ENCODE measurements at regions not wholly inside any gene's neighbourhood (a gene's known extent, or its start where the extent isn't known, plus 50 kb on each side); places are given as distances from the start of the nearest gene placed in this dataset.

DNA sequence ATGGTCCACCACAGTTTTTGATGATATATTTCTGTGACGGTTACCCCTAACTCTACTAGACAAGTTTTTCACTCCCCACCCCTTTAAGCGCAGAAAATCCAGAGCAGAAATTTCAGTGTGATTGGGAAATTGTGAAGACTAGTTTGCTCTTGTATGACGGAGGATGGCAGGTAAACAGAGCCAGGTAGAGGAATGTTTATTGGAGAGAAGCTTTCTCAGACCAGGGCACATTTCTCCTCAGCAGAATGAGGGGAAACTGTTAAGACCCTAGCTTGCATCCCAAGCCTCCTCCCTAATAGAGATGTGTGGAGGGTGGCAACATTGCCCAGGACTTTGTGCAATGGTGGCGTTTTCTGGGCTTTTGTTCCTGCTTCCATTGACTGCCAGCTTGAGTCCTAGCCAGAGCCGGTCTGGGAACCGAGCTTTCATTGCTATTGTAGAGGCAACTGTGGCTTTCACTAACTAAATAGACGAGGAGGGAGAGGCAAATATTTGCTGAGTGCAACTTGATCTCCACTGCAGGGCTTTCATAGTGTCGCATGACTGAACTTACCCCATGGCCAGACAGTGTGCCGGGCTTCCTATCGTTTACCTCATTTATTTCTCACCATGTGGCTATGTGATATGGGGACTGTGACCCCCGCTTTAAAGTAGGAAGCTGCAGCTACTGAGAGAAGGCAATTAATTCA, 159.6 kb upstream of the MPHOSPH6 start:
- no TSS peak for BruUV-seq (replicated peaks)
- FAIRE-seq: no peak
- H3K9me1 ChIP-seq (replicated peaks; ENCODE audit: control insufficient read depth, extremely low read depth, insufficient read depth, low read length): no peaks in the 10 kb centered on the region

More for the DNA sequence above, 159.6 kb upstream of the MPHOSPH6 start:
- no peak for TF ChIP-seq FOS (IDR thresholded peaks at IDR 0.05; ENCODE audit: borderline replicate concordance, insufficient read depth, low read length)
- TF ChIP-seq EZH2 (IDR thresholded peaks at IDR 0.05; ENCODE audit: borderline replicate concordance, low read depth, low read length, severe bottlenecking): no peak
- TF ChIP-seq GATA2 (IDR thresholded peaks at IDR 0.05; ENCODE audit: insufficient read depth, insufficient read length, low read depth, low read length): no peak
- no peak for TF ChIP-seq MYC (IDR thresholded peaks at IDR 0.05; ENCODE audit: low read depth, low read length)
- TF ChIP-seq, protein P1, sequence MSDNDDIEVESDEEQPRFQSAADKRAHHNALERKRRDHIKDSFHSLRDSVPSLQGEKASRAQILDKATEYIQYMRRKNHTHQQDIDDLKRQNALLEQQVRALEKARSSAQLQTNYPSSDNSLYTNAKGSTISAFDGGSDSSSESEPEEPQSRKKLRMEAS (IDR thresholded peaks at IDR 0.05; ENCODE audit: insufficient read depth, insufficient read length): no peak
- TF ChIP-seq, protein P2, sequence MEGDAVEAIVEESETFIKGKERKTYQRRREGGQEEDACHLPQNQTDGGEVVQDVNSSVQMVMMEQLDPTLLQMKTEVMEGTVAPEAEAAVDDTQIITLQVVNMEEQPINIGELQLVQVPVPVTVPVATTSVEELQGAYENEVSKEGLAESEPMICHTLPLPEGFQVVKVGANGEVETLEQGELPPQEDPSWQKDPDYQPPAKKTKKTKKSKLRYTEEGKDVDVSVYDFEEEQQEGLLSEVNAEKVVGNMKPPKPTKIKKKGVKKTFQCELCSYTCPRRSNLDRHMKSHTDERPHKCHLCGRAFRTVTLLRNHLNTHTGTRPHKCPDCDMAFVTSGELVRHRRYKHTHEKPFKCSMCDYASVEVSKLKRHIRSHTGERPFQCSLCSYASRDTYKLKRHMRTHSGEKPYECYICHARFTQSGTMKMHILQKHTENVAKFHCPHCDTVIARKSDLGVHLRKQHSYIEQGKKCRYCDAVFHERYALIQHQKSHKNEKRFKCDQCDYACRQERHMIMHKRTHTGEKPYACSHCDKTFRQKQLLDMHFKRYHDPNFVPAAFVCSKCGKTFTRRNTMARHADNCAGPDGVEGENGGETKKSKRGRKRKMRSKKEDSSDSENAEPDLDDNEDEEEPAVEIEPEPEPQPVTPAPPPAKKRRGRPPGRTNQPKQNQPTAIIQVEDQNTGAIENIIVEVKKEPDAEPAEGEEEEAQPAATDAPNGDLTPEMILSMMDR (IDR thresholded peaks at IDR 0.05; ENCODE audit: extremely low read depth in 1 of 2, insufficient read depth in 1 of 2, low read depth in 1 of 2, low read length in 2 of 2): no peak
- TF ChIP-seq JUN (IDR thresholded peaks at IDR 0.05; ENCODE audit: borderline replicate concordance, insufficient read depth, insufficient read length, low read depth): no peak
- TF ChIP-seq POLR2AphosphoS5 (IDR thresholded peaks at IDR 0.05; ENCODE audit: insufficient read depth, low read depth, low read length): no peak
- no peak for TF ChIP-seq POLR2A (IDR thresholded peaks at IDR 0.05; ENCODE audit: low read depth, low read length)
- H3K4me1 ChIP-seq (ENCODE audit: control insufficient read depth, extremely low read depth, insufficient read depth, low read length): no peaks in the 10 kb centered on the region
- dilution Hi-C loops (cut with MboI; ENCODE audit: extremely low pct_ligation_motif_present, low sequenced_read_pairs): no loop called here
- no peak overlapping the region for H3K4me2 ChIP-seq (ENCODE audit: insufficient read depth, low read length)
- no peaks in the 10 kb centered on the region for H4K20me1 ChIP-seq (replicated peaks; ENCODE audit: control insufficient read depth, extremely low read depth, insufficient read depth, low read length)
- no peak overlapping the region for H3K4me3 ChIP-seq (replicated peaks in 1 of 3; ENCODE audit: insufficient read depth in 1 of 3, low read depth in 1 of 3, low read length in 3 of 3)
- ChIA-PET POLR2A (no interaction called here), CTCF (no interaction called here)
- H3K27me3 ChIP-seq (ENCODE audit: control insufficient read depth in 2 of 2, insufficient read depth in 2 of 2, low read length in 2 of 2): no peaks in the 10 kb centered on the region
- no peak overlapping the region for H2AFZ ChIP-seq (ENCODE audit: low read depth, low read length)
- no peaks in the 10 kb centered on the region for H3K36me3 ChIP-seq (ENCODE audit: control insufficient read depth in 2 of 2, extremely low read depth in 1 of 2, insufficient read depth in 2 of 2, low read length in 2 of 2)
- H3K9me3 ChIP-seq (replicated peaks; ENCODE audit: control insufficient read depth, insufficient read depth, low read length): no peaks in the 10 kb centered on the region
- H3K9ac ChIP-seq (replicated peaks; ENCODE audit: extremely low read depth, insufficient read depth, low read length): no peak overlapping the region
- H3K27ac ChIP-seq (ENCODE audit: insufficient read depth, low read depth, low read length): no peak overlapping the region
- H3K79me2 ChIP-seq (ENCODE audit: control insufficient read depth, insufficient read depth, low read length): no peaks in the 10 kb centered on the region
- intact Hi-C loops (cut with micrococcal nuclease): no loop called here
- no peak for DNase-seq (ENCODE audit: low read depth, low spot score)

All from endothelial cell of umbilical vein (primary cell).